ENCODE measurements at regions not wholly inside any gene's neighbourhood (a gene's known extent, or its start where the extent isn't known, plus 50 kb on each side); places are given as distances from the start of the nearest gene placed in this dataset.

DNA sequence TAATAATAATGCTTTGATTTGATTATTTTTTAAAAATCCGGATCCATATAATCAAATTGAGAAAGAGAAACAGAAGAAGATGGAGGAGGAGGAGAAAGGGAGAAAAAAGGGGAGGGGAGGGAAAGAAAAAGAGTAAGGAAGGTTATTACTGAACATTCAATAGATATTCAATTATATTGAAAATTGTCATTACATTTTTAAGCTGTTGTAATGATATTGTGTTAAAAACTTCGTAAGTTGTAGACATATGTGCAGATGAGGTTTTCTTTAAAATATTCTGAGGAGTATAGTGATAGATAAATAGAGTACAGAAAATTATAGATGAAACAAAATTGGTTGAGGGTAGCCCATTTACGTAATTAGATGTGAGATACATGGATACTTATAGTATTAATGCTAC is 933.0 kb upstream of the PHF14 start:
- TF ChIP-seq POLR2A (IDR thresholded peaks at IDR 0.05; ENCODE audit: low read length) (no peak), GATA1 (IDR thresholded peaks at IDR 0.05; ENCODE audit: low read depth, low read length) (no peak)
- DNase-seq: no peak

DNA sequence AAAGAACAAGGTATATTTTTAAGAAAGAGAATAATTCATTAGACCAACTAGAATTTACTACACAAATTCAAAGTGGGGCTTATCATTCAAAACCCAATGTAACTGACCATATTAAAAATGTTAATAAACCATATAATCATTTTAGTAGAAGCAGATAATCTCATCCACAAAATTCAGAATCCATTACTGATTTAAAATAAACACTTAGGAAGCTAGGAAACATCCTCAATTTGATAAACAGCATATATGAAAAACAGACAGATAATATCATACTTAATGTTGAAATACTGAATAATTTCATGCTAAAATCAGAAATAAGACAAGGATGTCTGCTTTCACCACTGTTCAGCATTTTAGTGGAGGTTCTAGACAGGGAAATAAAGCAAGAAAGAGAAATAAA is 902.8 kb upstream of the PHF14 start:
- TF ChIP-seq POLR2A (IDR thresholded peaks at IDR 0.05; ENCODE audit: low read length) (no peak), GATA1 (IDR thresholded peaks at IDR 0.05; ENCODE audit: low read depth, low read length) (no peak)
- DNase-seq: no peak

DNA sequence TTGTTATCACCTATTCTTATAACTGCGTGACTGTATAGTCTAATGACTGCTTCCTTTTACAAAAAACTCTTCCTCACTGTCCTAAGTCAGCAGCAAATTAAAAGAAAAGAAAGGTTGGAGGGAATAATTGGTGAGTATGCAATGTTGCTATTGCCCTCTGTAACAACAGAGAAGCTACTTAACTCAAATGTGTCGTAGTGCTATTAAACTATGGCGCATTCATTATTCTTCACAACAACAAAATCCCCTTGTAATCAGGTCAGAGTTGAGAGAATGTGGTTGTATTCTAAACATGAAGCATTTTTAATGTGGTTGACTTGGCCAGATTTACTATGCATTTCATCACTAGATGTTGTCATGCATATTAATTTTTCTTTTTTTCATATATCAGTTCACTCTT is 897.8 kb upstream of the PHF14 start:
- DNase-seq: no peak
- TF ChIP-seq GATA1 (IDR thresholded peaks at IDR 0.05; ENCODE audit: low read depth, low read length) (no peak), POLR2A (IDR thresholded peaks at IDR 0.05; ENCODE audit: low read length) (no peak)

GRCh38 chr7:10076660-10077300 is 896.9 kb upstream of the PHF14 start:
- no peak for TF ChIP-seq POLR2A (IDR thresholded peaks at IDR 0.05; ENCODE audit: low read length)
- DNase-seq: no peak

GRCh38 chr7:10079572-10079971 is 894.1 kb upstream of the PHF14 start:
- no peak for DNase-seq
- TF ChIP-seq POLR2A (IDR thresholded peaks at IDR 0.05; ENCODE audit: low read length) (no peak), GATA1 (IDR thresholded peaks at IDR 0.05; ENCODE audit: low read depth, low read length) (no peak)

DNA sequence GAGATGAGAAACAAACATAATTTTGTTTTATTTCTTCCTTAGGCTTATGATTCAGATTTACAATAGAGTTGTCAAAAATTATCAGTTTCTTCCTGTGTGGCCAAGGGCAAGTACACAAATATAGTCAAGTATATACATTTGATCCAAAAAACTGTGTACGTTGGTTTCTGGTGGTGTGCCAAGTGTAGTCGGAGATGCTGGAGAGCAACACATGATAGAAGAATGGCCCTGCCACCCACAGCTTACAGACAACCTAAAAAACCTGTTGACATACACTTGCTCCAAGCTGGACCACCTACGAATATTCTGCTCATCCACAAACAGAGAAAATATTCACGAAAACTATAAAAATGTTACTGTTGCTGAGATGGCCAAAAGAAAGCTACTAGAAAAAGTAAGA is 890.8 kb upstream of the PHF14 start:
- DNase-seq: no peak
- no peak for TF ChIP-seq GATA1 (IDR thresholded peaks at IDR 0.05; ENCODE audit: low read depth, low read length)
- TF ChIP-seq POLR2A (IDR thresholded peaks at IDR 0.05; ENCODE audit: low read length): no peak

- no peak for TF ChIP-seq POLR2A (IDR thresholded peaks at IDR 0.05; ENCODE audit: low read length)
- TF ChIP-seq GATA1 (IDR thresholded peaks at IDR 0.05; ENCODE audit: low read depth, low read length): no peak
- DNase-seq: no peak
Measured at GRCh38 chr7:10083766-10084165, 889.9 kb upstream of the PHF14 start.

GRCh38 chr7:10085231-10085630 is 888.4 kb upstream of the PHF14 start:
- no peak for TF ChIP-seq POLR2A (IDR thresholded peaks at IDR 0.05; ENCODE audit: low read length)
- TF ChIP-seq GATA1 (IDR thresholded peaks at IDR 0.05; ENCODE audit: low read depth, low read length): no peak
- no peak for DNase-seq

- DNase-seq: no peak
- TF ChIP-seq POLR2A (IDR thresholded peaks at IDR 0.05; ENCODE audit: low read length) (no peak), GATA1 (IDR thresholded peaks at IDR 0.05; ENCODE audit: low read depth, low read length) (no peak)
Measured at GRCh38 chr7:10100572-10100971, 873.1 kb upstream of the PHF14 start.

- TF ChIP-seq GATA1 (IDR thresholded peaks at IDR 0.05; ENCODE audit: low read depth, low read length) (no peak), POLR2A (IDR thresholded peaks at IDR 0.05; ENCODE audit: low read length) (no peak)
- DNase-seq: no peak
Measured at GRCh38 chr7:10101351-10101750, 872.3 kb upstream of the PHF14 start.

- no peak for TF ChIP-seq GATA1 (IDR thresholded peaks at IDR 0.05; ENCODE audit: low read depth, low read length)
- DNase-seq: no peak
Measured at GRCh38 chr7:10104292-10104691, 869.4 kb upstream of the PHF14 start.

DNA sequence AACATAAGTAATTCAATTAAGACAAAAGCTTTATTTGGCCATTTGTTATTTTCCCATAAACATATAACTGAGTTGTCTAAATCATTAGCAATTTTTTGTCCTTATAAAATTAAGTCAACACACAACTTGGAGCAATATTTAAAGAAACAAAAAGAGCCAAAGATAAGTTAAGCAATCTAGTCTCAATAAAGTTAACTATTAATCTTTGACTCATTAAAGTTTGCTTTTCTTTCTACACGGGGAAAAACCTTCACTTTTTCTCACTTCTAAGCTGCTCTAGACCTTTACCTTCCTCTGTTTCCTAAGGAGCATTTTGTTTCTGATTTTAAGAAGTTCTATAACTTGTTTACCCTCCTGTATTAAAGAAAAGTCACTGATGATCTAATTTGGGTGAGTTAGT is 867.1 kb upstream of the PHF14 start:
- no peak for TF ChIP-seq POLR2A (IDR thresholded peaks at IDR 0.05; ENCODE audit: low read length)
- no peak for TF ChIP-seq GATA1 (IDR thresholded peaks at IDR 0.05; ENCODE audit: low read depth, low read length)
- no peak for DNase-seq

- TF ChIP-seq POLR2A (IDR thresholded peaks at IDR 0.05; ENCODE audit: low read length): no peak
- no peak for DNase-seq
Measured at GRCh38 chr7:10116511-10116910, 857.2 kb upstream of the PHF14 start.

DNA sequence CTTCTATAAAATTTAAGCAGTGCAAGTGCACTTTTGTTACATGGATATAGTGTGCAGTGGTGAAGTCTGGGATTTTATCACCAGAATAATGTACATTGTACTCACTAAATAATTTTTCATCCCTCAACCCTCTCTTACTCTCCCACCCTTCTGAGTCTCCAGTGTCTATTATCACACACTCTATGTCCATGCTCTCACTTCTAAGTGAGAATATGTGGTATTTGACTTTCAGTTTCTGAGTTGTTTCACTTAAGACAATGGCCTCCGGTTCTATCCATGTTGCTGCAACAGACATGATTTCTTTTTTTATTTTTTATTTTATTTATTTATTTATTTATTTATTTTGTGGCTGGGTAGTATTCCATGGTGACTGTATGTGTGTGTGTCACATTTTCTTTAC is 855.9 kb upstream of the PHF14 start:
- no peak for TF ChIP-seq POLR2A (IDR thresholded peaks at IDR 0.05; ENCODE audit: low read length)
- DNase-seq: no peak

DNA sequence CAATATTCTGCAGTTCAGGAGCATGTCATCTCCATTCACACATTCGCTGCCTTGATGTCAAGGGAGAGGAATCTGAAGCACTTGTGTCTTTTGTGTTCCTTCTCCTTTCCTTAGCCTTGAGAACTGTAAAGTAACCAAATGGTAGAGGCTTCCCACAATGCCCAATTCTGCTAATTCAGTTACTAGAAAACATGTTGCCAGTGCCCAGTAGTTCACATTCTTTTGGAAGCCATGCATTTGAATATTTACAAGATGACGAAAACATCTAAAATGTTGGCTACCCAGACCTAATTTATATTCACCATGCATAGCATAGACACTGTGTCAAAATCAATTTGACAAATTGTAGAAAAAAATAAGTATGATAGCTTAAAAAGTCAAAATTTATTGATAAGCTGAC is 852.7 kb upstream of the PHF14 start:
- no peak for TF ChIP-seq POLR2A (IDR thresholded peaks at IDR 0.05; ENCODE audit: low read length)
- TF ChIP-seq GATA1 (IDR thresholded peaks at IDR 0.05; ENCODE audit: low read depth, low read length): no peak
- DNase-seq: no peak

DNA sequence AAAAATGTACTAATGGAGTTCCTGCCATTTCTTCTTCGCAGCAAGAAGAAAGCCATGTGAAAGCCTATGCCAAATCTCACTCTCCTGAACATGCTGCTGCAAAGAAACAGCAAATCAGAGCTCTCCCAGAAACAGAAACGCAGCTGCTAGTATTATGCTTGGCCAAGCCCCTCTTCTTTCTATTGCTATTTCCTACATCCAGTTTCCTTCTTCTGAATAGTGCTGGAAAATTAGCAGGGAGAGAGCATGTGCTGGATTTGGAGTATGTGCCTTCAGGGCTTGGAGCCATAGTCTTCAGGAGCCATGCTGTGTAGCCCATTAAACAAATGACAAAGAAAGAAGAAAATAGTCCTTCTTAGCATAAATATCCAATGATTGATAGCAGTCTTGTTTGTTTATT is 852.0 kb upstream of the PHF14 start:
- no peak for DNase-seq
- TF ChIP-seq POLR2A (IDR thresholded peaks at IDR 0.05; ENCODE audit: low read length) (no peak), GATA1 (IDR thresholded peaks at IDR 0.05; ENCODE audit: low read depth, low read length) (no peak)

Measured in erythroblast (primary cell).